GM20000 (cell line): ENCODE measurements at regions not wholly inside any gene's neighbourhood (a gene's known extent, or its start where the extent isn't known, plus 50 kb on each side); places are given as distances from the start of the nearest gene placed in this dataset.

Experiments used
- DNase-seq: peaks from one replicate; pipeline ENCODE4 v3.0.0; 2012; ENCODE audit warnings: low spot score
- TF ChIP-seq, protein P1 (sequence below): IDR thresholded peaks from 2 replicates; pipeline ENCODE4 v1.5.1; 2012; ENCODE audit warnings: mild to moderate bottlenecking, control low read depth; ENCODE audit errors: extremely low read depth, missing control alignments

DNA sequence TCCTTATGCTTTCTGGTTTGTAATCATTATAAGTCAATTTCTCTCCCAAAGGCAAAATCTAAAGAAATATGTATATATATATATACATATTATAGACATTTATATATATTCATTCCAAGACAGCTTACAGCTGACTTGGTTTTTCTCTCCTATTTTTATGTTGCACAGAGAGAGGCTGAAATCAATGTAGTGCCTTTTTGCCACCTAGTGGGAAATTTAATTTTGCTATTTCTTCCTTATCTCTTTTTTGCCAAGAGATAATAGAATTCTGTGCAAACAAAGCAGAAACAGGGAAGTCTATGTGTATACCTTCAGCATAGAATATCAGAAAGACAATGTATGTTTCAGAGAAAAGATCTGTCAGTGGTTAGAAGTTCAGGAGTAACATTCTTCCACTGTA, 186.0 kb upstream of the ANO5 start:
- no peak for DNase-seq
- TF ChIP-seq, protein P1, sequence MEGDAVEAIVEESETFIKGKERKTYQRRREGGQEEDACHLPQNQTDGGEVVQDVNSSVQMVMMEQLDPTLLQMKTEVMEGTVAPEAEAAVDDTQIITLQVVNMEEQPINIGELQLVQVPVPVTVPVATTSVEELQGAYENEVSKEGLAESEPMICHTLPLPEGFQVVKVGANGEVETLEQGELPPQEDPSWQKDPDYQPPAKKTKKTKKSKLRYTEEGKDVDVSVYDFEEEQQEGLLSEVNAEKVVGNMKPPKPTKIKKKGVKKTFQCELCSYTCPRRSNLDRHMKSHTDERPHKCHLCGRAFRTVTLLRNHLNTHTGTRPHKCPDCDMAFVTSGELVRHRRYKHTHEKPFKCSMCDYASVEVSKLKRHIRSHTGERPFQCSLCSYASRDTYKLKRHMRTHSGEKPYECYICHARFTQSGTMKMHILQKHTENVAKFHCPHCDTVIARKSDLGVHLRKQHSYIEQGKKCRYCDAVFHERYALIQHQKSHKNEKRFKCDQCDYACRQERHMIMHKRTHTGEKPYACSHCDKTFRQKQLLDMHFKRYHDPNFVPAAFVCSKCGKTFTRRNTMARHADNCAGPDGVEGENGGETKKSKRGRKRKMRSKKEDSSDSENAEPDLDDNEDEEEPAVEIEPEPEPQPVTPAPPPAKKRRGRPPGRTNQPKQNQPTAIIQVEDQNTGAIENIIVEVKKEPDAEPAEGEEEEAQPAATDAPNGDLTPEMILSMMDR: no peak

DNA sequence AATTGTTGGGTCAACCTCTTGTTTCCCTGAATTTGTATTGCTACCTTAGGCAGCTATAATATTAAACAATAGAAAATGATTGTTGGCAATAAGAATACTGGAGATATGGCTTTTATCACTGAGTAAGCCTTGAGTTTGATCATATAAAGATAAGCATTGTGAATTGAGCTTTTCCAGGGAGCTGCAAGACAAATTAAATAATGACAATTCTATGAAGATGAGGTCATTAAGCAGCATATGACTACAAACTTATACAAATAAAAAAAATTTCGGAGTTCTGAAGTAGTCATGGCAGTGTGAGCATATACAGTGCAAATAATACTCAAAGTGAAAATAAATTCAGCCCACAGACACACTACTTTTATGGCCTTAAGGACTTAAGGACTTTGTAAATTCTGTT, 161.1 kb upstream of the ANO5 start:
- TF ChIP-seq, protein P1: no peak
- DNase-seq: no peak

DNA sequence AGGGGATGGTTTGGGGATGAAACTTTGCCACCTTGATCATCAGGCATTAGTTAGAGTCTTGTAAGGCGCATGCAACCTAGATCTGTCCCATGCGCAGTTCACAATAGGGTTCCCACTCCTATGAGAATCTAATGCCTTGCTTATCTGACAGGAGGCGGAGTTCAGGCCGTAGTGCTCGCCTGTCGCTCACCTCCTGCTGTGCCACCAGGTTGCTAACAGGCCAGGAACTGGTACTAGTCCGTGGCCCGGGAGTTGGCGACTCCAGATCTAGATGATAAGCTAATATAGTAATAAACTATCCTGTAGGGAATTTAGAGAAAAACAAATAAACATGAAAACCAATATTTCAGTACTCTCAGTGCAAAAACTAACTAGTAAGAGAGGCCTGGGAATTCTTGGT, 155.4 kb upstream of the ANO5 start:
- TF ChIP-seq, protein P1: no peak
- DNase-seq: no peak

DNA sequence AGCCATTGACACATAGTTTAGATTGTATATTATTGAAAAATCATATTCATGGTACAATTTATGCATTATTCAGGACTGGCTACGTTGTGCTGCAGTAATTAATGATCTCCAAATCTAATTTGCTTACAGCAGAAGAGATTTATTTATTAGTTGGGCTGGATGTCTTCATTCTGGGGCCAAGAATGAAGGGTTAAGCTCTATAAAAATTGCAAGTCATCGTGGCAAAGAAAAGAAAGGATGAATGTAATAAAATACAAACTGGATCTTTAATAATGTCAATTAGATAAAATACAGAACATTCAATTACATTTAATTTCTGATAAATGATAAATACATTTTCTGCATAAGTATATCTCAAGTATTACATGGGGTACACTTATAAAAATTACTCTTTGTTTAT, 151.8 kb upstream of the ANO5 start:
- TF ChIP-seq, protein P1: no peak
- no peak for DNase-seq

DNA sequence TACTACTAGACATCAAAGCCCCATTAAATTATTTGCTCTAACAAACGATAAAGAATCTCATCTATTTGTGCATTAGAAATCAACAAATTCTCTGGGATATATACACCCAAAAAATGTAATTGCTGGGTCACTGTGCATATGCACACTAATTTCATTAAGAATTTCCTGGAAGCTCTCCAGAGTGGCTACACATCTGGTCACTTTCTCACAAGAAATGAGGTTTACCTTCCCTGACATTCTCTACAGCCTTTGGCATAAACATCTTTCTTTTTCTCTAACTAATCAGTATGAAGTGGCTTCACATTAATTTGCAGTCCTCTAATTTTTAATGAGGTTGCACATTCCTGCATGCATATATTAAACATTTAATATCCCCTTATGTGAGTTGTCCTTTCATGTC, 150.8 kb upstream of the ANO5 start:
- no peak for DNase-seq
- TF ChIP-seq, protein P1: no peak

DNA sequence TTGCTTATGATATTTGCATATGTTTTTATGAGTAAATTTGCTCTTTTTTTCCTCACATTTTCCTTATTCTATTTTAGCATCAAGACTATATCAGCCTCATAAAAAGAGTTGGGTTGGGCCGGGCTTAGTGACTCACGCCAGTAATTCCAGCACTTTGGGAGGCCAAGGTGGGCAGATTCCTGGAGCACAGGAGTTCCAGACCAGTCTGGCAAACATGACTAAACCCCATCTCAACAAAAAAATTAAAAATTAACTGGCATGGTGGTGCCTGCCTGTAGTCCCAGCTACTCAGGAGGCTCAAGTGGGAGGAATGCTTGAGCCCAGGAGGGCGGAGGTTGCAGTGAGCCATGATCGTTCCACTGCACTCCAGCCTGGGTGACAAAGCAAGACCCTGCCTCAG, 148.8 kb upstream of the ANO5 start:
- DNase-seq: no peak
- TF ChIP-seq, protein P1: no peak

DNA sequence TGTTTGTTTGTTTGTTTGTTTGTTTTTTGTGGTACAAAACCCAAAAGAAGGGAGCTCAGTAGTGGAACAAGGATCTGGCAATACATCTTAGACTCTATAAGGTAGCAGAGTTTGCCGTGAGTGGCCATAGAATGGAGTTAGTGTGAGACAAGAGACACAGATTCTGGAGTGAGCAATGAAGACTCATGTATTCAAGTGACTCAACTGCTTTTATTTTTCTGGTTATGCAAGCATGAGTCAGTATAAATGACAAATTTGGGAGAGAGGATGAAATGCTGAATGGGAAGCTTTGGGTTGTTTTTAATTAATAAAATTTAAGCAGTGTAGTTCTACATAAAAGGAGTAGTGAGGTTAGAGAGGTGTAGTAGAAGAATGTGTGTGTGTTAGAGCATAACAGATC, 143.6 kb upstream of the ANO5 start:
- TF ChIP-seq, protein P1: no peak

More for the DNA sequence above, 143.6 kb upstream of the ANO5 start:
- no peak for DNase-seq
